Prostate gland (tissue), 2 donors: ENCODE measurements at regions not wholly inside any gene's neighbourhood (a gene's known extent, or its start where the extent isn't known, plus 50 kb on each side); places are given as distances from the start of the nearest gene placed in this dataset.

Experiments used
- CTCF ChIP-seq, 4 experiments: fragments of 200-600 bp in 2 of 4; fragments of 450-650 bp in 2 of 4; sonication (generic) in 2 of 4; IDR thresholded peaks; 1 replicate in 3 of 4; 2 replicates in 1 of 4; pipeline ENCODE4 v1.5.1; 2016 to 2019; ENCODE audit warnings: antibody characterized with exemption in 4 of 4, mild to moderate bottlenecking in 2 of 4, moderate library complexity in 2 of 4
- POLR2A ChIP-seq: fragments of 450-650 bp; IDR thresholded peaks from one replicate; pipeline ENCODE4 v1.6.1; 2016; ENCODE audit warnings: antibody characterized with exemption, mild to moderate bottlenecking
- POLR2AphosphoS5 ChIP-seq: sonication (generic); formaldehyde crosslinking; IDR thresholded peaks from one replicate; pipeline ENCODE4 v1.6.1; 2017; ENCODE audit warnings: antibody characterized with exemption

DNA sequence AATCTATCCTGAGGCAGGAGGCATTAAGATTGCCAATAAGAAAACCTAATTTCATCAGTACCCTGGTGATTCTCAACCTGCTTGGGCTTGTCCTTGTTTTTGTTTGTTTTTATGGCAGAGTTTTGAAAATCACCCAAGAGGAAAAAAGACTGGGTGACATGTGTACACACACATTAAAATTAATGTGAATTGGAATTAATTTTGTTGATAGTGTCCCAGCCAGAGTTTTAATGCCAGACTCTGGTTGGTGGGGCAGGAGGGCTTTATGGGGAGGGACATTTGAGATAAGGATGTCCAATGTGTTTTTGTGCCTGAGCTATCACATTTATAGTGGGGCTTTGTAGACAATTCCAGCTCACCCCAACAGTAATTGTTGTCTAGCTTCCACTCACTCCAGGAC lies 184.6 kb downstream of the ID4 start:
- no peak for TF ChIP-seq POLR2A
- no peak for TF ChIP-seq CTCF (IDR thresholded peaks at IDR 0.05)
- no peak for TF ChIP-seq POLR2AphosphoS5
